GM13977 (cell line): ENCODE measurements at regions not wholly inside any gene's neighbourhood (a gene's known extent, or its start where the extent isn't known, plus 50 kb on each side); places are given as distances from the start of the nearest gene placed in this dataset.

Experiments
- DNase-seq: peaks from one replicate; pipeline ENCODE4 v3.0.0; 2012; ENCODE audit warnings: low spot score
- CTCF ChIP-seq: IDR thresholded peaks from 2 replicates; pipeline ENCODE4 v1.5.1; 2012; ENCODE audit warnings: mild to moderate bottlenecking, control low read depth; ENCODE audit not compliant: insufficient read depth; ENCODE audit errors: extremely low read depth, missing control alignments
- in situ Hi-C: fragments of 300-500 bp; cut with MboI; formaldehyde crosslinking; loops from one replicate; pipeline ENCODE4 v1.12.0; 2022; ENCODE audit warnings: low sequenced_read_pairs, low pct_unique_long_range_greater_than_20kb, mixed read lengths, inconsistent platforms; ENCODE audit not compliant: unreplicated experiment

GRCh38 chr5:74342948-74343682 lies 297.4 kb downstream of the ENC1 start:
- no peak for TF ChIP-seq CTCF
- in situ Hi-C loops = no loop called here
- no peak for DNase-seq

GRCh38 chr5:74342182-74342581 lies 298.3 kb downstream of the ENC1 start:
- in situ Hi-C loops = no loop called here
- no peak for TF ChIP-seq CTCF
- DNase-seq = no peak

DNA sequence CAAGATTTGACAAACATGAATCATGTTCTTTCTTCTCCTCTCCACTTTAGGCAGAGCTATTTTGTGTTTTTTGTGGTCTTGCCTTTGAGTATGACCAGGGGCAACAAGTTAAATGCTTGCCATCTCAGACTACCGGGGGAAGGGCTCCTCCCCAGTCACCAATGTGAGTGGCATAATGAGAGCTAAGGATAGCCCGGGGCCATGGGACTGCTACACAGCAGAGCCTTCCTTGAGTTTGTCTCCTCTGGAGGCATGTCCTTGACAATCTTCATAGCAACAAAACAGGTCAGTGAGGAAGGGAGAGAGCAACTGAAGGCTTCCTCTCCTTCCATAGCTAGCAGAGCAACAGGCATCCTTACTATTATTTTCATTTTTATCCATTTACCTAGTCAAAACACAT lies 299.3 kb downstream of the ENC1 start:
- no peak for DNase-seq
- no peak for TF ChIP-seq CTCF
- in situ Hi-C loops = no loop called here

GRCh38 chr5:74340476-74340875 lies 300.1 kb downstream of the ENC1 start:
- TF ChIP-seq CTCF = no peak
- in situ Hi-C loops = no loop called here

DNA sequence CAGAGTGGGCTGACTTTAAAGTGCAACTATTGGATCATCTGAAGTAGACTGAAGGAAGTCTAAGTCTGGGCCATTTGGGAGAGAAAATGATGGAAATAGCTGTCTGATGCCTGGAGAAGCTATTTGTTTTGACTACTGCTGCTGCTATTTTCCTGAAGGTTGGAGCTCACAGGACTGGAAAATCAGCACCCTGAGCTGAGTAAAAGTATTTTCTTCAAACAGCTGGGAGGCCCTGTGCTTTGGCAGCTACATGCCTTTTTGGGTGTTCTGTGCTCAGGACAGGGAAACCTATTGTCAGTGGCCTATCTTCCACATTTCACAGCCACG lies 302.6 kb downstream of the ENC1 start:
- no peak for TF ChIP-seq CTCF
- no peak for DNase-seq
- in situ Hi-C loops = no loop called here

More at GRCh38 chr5:74340476-74340875, 300.1 kb downstream of the ENC1 start:
- no peak for DNase-seq

DNA sequence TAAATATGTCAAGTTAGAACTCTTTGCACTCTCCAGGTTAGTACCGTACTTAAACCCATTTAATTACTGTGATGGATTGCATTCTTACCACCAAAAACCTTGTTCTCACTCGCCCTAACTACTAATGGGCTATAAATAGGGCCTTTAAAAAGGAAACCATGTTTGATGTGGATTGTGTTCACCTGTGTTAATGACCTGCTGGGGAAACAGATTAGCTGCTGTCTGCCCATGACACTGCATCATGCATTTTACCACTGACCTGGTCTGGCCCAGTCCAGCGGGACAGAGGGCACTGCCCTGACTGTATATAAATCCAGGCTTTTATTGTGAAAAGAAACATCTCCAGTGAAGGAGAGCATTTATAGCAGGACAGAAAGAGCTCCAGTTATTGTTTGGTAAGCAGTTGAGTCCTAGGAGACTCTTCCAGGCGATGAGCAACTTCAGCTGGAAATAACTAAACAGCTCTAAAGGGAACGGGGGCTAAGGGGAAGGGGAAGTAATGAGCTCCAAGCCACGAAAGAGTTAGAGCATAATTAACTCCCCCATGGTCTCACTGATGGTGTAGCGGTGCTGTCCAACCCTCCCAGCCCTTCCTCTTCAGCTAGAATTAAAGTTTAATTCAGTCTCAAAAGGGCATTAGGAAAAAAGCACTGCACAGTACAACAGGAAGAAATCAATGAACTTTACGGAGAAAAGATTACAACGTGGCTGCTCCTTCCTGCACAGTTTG lies 303.1 kb downstream of the ENC1 start:
- TF ChIP-seq CTCF = no peak
- DNase-seq = no peak
- in situ Hi-C loops = no loop called here

DNA sequence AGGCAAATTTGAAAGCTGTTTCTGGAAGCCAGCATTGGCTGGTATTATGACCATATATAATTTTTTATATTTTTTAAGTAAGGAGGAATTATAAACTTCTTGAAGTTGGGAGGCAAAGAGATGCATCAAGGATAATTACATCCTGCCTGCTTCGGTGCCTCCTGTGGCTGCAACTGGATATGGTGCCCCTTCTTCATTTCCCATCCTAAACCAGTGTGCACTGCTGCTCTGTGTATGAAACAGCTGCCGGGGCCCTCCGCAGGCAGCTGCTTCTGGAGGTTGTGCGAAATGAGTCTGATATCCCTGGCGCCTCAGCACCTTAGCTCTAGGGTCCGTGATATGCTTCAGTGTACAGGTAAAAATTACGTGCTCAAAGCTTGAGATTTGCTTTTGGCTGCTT lies 304.2 kb downstream of the ENC1 start:
- TF ChIP-seq CTCF = no peak
- no peak for DNase-seq
- in situ Hi-C loops = no loop called here
